ENCODE measurements at regions not wholly inside any gene's neighbourhood (a gene's known extent, or its start where the extent isn't known, plus 50 kb on each side); places are given as distances from the start of the nearest gene placed in this dataset.

GRCh38 chr5:96049398-96050272, 88.0 kb upstream of the ELL2 start:
- H3K27ac ChIP-seq, result no peak overlapping the region
- in situ Hi-C loops (cut with MboI; ENCODE audit: low pct_ligation_motif_present in 1 of 4, low pct_unique_long_range_greater_than_20kb in 1 of 4, low sequenced_read_pairs in 3 of 4) (no loop called here), intact Hi-C loops (cut with DNase I; ENCODE audit: low total_unique reads) (no loop called here)
- no peaks in the 10 kb centered on the region for H3K4me1 ChIP-seq
- H3K9me3 ChIP-seq, result no peaks in the 10 kb centered on the region
- TF ChIP-seq CTCF (IDR thresholded peaks at IDR 0.05) (no peak), POLR2AphosphoS5 (IDR thresholded peaks at IDR 0.05) (no peak), EP300 (IDR thresholded peaks at IDR 0.05; ENCODE audit: low read depth) (no peak), POLR2A (IDR thresholded peaks at IDR 0.05) (no peak)
- no peaks in the 10 kb centered on the region for H3K27me3 ChIP-seq
- DNase-seq, result no peak
- no peaks in the 10 kb centered on the region for H3K36me3 ChIP-seq
- no peak overlapping the region for H3K4me3 ChIP-seq
- WGBS, 2 donors (ENCODE audit: low coverage in 1 of 2), result 63 to 79% methylated on average over 2 to 3 of the region's 3 CpGs

- TF ChIP-seq POLR2A (IDR thresholded peaks at IDR 0.05) (no peak), CTCF (IDR thresholded peaks at IDR 0.05) (no peak), POLR2AphosphoS5 (IDR thresholded peaks at IDR 0.05) (no peak), EP300 (IDR thresholded peaks at IDR 0.05; ENCODE audit: low read depth) (no peak)
- in situ Hi-C loops (cut with MboI; ENCODE audit: low pct_ligation_motif_present in 1 of 4, low pct_unique_long_range_greater_than_20kb in 1 of 4, low sequenced_read_pairs in 3 of 4), result no loop called here
- intact Hi-C loops (cut with DNase I; ENCODE audit: low total_unique reads), result no loop called here
- WGBS, 2 donors (ENCODE audit: low coverage in 1 of 2), result 31 to 46% methylated on average over 6 of the region's 6 CpGs
- H3K36me3 ChIP-seq, result no peaks in the 10 kb centered on the region
- no peak for DNase-seq
- H3K4me3 ChIP-seq, result no peak overlapping the region
- no peaks in the 10 kb centered on the region for H3K27me3 ChIP-seq
- no peak overlapping the region for H3K27ac ChIP-seq
- H3K9me3 ChIP-seq, result no peaks in the 10 kb centered on the region
- no peaks in the 10 kb centered on the region for H3K4me1 ChIP-seq
Observed at GRCh38 chr5:96048763-96049162, 87.1 kb upstream of the ELL2 start.

- TF ChIP-seq POLR2AphosphoS5 (IDR thresholded peaks at IDR 0.05) (no peak), CTCF (IDR thresholded peaks at IDR 0.05) (no peak), EP300 (IDR thresholded peaks at IDR 0.05; ENCODE audit: low read depth) (no peak), POLR2A (IDR thresholded peaks at IDR 0.05) (no peak)
- Histone ChIP-seq H3K36me3 (no peaks in the 10 kb centered on the region), H3K27ac (no peak overlapping the region), H3K9me3 (no peaks in the 10 kb centered on the region), H3K27me3 (no peaks in the 10 kb centered on the region), H3K4me3 (no peak overlapping the region), H3K4me1 (no peaks in the 10 kb centered on the region)
- no peak for DNase-seq
- WGBS, 2 donors (ENCODE audit: low coverage in 1 of 2), result 72 to 80% methylated on average over 5 of the region's 5 CpGs
- intact Hi-C loops (cut with DNase I; ENCODE audit: low total_unique reads), result no loop called here
- in situ Hi-C loops (cut with MboI; ENCODE audit: low pct_ligation_motif_present in 1 of 4, low pct_unique_long_range_greater_than_20kb in 1 of 4, low sequenced_read_pairs in 3 of 4), result no loop called here
Observed at GRCh38 chr5:96045888-96046287, 84.2 kb upstream of the ELL2 start.

GRCh38 chr5:96043446-96043845, 81.8 kb upstream of the ELL2 start:
- TF ChIP-seq CTCF (IDR thresholded peaks at IDR 0.05), result no peak
- no peak for TF ChIP-seq POLR2AphosphoS5 (IDR thresholded peaks at IDR 0.05)
- no peak for TF ChIP-seq EP300 (IDR thresholded peaks at IDR 0.05; ENCODE audit: low read depth)
- no peak for TF ChIP-seq POLR2A (IDR thresholded peaks at IDR 0.05)
- in situ Hi-C loops (cut with MboI; ENCODE audit: low pct_ligation_motif_present in 1 of 4, low pct_unique_long_range_greater_than_20kb in 1 of 4, low sequenced_read_pairs in 3 of 4), result no loop called here
- Histone ChIP-seq H3K27ac (no peak overlapping the region), H3K9me3 (no peaks in the 10 kb centered on the region), H3K27me3 (no peaks in the 10 kb centered on the region), H3K36me3 (no peaks in the 10 kb centered on the region), H3K4me3 (no peak overlapping the region), H3K4me1 (no peaks in the 10 kb centered on the region)
- no peak for DNase-seq
- intact Hi-C loops (cut with DNase I; ENCODE audit: low total_unique reads), result no loop called here
